ENCODE measurements at regions not wholly inside any gene's neighbourhood (a gene's known extent, or its start where the extent isn't known, plus 50 kb on each side); places are given as distances from the start of the nearest gene placed in this dataset.
"Not testable (repeated sequence)": the region's sequence is repeated elsewhere in the genome, so short reads cannot be mapped to it uniquely, and the experiment has no call there.

DNA sequence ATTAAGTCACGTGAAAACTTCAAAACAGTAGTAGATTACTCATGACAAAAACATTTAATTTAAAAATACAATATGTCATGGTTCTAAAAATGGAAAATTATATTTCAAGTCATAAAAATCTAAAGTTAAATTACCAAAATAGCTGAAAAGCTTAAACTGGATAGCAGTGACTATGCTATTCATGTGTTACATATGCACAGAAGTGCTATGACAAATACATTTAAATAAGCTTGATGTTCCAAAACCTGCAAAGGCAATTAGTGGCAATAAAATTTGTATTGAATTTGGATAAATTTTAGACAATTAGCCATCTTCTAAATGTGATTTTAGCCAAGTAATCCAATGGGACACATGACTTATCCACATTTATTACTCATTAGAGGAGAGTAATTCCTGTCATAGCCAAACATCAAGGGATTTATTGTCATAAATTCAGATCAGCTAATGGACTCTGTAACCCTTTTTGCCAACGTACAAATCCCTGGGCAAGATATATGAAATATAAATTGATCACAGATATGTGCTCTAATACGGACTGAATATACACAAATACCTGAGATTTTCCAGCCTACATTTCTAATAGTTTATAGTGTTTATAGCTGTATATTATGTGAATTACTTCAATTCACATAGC is 419.4 kb downstream of the ISL1 start:
- DNase-seq (ENCODE audit: low read depth) = no peak

DNA sequence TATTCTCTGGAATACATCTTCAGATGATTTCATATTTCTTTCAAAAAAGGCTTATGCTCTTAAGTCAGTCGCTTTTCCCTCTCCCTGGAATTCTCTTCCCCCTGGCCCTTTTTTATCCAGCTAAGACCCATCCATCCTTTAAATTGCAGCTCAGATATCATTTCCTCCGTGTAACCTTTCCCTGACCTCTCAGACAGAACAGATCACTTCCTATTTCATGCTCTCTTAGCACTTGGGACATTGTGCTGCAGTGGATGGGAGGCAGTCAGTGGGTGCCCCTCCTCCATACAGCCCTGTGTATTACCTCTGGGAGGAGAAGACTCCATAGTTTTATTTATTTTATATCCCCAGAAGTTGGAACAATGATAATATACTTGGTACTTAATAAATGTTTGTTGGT is 423.4 kb downstream of the ISL1 start:
- no peak for DNase-seq (ENCODE audit: low read depth)

DNA sequence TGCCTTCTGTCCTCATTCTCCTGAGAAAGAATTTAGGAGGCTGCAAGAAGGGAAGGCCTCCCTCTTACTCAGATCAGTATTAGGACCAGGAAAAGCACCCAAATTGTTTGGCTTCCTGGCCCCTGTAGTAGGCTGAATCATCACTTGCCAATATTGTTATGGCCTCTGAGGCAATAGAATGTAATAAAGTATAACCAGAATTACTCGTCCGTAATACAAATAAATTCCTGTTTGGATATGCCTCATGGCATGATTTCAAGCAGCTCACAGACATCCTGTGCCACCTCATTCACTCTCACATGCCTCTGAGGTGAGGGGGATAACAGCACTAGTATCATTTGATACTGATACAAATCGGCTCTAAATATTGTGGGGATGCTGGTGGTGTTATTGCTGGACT is 427.3 kb downstream of the ISL1 start:
- peak; percentile 7 for DNase-seq (ENCODE audit: low read depth)

DNA sequence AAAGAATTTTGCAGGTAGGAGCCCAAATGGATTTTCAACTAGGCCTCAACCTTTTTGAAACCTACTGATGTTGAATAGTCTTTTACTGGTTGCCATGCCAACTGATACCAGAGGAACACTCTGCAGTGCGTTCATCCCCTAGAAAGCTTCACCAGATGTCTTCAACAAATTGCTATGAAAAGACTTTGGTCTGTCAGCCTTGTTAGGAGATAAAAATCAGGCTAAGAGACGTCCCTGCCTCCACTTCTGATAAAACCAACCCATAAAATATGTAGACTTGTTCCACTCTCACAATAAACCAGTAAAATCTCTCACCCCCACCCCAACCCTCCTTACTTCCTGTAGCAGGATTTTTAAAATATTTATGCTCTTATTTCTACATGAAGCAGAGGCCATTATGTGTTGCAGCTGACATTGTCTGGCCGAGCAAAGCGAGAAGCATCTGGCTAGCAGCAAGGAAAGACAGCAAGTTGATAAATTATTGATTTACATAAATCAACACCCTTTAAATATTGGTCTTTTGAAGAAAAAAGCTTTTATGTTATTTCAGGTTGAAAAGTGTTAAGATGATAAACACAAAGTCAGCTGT is 428.7 kb downstream of the ISL1 start:
- no peak for DNase-seq (ENCODE audit: low read depth)

DNA sequence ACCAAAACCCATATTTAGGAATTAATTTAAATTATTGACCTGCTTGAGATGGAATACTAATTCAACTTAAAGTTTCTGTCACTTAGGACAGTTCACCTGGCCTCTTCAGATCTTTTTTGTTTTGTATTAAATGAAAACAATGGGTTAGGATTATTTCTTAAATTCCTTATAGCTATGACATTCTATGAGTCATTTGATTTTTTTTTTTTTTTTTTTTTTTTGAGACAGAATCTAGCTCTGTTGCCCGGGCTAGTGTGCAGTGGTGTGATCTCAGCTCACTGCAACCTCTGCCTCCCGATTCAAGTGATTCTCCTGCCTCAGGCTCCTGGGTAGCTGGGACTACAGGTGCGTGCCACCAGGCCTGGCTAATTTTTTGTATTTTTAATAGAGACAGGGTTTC is 431.6 kb downstream of the ISL1 start:
- DNase-seq (ENCODE audit: low read depth) = not testable (repeated sequence)

DNA sequence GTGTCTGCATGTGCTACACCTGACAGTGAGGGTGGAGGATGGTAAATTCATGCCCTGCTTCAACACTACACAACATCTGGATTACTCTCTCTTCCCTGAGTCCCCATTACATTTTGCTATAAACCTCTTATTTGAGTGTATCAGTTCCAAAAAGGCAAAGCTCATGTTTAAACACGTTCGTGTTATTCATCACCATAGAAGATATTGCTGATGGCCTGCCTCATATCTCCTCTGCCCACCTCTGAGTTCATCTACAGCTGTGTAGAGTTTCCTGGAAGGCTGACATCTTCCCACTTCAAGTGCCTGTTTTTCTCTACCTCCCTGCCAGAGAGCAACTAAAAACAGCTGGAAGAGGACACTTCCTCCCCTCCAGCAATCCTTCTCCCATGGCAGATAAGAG is 433.2 kb downstream of the ISL1 start:
- DNase-seq (ENCODE audit: low read depth) = no peak

DNA sequence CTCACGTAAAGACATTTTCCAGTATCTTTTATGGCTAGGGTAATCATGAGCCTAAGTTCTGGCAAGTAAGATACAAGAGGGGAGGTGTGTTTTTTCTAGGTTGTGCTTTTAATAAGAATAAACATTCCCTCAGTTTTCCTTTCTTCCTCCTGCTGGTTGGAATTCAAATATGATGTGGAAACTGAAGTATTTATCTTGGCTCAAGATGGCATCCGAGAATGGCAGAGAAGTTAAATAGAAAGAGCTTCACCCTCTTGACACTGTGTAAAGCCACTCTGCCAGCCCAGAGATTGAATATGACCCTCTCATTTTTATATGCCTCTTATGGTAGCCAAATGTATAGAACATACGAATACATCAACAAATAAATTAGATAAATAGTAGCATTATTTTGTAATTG is 438.4 kb downstream of the ISL1 start:
- DNase-seq (ENCODE audit: low read depth) = no peak

DNA sequence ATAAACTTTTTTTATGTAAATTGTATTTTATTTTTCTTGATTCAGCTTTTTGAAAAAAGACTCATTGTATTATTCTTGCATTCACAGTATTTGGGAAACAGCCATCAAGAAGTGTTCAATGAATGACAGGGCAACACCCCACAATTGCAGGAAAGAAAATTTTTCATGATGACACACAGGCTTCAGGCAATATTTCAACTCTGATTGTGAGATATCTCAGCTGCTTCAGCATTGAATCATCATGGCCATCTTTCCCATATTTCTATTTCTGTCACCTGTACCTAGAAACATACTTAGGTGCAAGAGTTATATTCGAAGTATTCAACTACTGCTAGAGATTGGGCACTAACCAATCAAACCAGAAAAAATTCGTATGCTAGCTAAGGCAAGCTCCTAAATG is 446.0 kb downstream of the ISL1 start:
- peak; percentile 65 for DNase-seq (ENCODE audit: low read depth)

DNA sequence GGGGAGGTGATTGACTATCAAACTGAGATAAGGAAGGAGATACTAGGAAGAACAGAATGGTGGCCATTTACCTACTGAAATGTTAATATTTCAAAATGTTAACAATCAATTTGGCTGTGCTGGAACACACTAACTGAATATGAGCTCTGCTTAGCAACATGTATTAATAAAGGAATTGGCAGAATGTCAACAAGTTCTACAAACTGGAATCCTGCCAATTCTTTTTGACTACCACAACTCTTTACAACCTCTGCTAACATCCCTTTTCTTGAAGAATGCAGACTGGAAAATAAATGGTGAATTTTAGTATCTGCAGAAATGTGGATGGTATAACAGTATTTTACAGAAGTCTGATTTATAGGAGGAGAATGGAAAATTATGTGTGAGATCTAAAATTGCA is 446.4 kb downstream of the ISL1 start:
- DNase-seq (ENCODE audit: low read depth) = peak; percentile 6

DNA sequence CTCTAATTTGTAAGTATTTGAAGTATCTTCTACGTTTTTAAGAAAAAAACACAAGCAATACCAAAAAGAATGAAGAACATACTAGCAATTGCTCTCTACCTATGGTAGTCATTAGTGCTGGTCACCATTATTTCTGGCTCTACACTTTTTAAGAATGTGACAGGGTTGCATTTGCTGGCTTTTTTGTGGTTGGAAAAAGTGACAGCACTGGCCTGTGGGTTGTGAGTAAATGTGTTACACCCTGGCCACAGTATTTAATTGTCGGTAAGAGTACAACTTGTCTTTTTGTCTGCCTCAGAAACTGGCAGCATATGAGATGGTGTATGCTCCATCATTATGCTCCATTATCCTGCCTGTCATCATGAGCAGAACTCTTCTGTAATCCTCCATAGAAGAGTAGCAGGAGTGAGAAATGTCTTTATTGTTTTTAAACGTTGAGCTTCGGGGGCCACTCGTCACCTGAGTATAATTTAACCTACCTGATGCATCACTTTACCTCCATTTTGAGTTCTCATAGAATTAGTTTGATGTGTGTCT is 449.8 kb downstream of the ISL1 start:
- DNase-seq (ENCODE audit: low read depth) = peak; percentile 6

DNA sequence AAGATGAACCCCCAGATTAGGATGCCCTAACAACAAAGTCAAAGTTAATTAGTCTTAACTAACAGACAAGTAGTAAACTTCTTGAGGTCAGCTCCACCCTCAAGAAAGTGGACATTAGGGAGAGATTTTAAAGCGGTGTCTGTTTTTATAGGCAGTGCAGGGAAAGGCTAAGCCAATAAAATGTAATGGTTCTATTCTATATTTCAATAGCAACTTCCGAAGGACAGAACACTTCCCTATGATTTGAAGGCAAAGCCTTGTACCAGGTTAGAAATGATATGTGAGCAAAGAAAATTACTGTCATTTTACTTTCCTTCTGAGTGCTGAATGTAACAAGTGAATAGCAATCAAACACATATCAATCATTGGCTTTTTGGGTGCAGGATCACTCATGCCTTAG is 455.2 kb downstream of the ISL1 start:
- no peak for DNase-seq (ENCODE audit: low read depth)

DNA sequence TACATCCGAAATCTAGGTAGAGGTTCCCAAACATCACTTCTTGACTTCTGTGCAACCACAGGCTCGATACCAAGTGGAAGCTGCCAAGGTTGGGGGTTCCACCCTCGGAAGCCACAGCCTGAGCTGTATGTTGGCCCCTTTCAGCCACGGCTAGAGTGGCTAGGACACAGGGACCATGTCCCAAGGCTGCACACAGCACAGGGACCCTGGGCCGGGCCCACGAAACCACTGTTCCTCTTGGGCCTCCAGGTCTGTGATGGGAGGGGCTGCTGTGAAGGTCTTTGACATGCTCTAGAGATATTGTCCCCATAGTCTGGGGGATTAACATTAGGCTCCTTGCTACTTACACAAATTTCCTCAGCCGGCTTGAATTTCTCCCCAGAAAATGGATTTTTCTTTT is 460.6 kb downstream of the ISL1 start:
- DNase-seq (ENCODE audit: low read depth) = no peak

DNA sequence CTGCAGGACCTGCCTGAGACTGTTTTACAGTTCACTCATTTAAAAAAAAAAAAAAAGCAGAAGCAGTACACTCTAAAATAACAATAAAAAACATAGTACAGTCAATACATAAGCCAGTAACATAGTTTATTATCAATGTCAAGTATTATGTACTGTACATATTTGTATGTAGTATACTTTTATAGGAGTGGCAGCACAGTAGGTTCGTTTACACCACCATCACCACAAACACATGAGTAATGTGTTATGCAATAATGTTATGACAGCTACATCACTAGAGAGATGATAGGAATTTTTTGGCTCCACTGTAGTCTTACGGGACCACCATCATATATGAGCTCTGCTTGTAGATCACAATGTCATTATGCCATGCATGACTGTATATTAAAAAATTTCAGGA is 462.8 kb downstream of the ISL1 start:
- DNase-seq (ENCODE audit: low read depth) = no peak

DNA sequence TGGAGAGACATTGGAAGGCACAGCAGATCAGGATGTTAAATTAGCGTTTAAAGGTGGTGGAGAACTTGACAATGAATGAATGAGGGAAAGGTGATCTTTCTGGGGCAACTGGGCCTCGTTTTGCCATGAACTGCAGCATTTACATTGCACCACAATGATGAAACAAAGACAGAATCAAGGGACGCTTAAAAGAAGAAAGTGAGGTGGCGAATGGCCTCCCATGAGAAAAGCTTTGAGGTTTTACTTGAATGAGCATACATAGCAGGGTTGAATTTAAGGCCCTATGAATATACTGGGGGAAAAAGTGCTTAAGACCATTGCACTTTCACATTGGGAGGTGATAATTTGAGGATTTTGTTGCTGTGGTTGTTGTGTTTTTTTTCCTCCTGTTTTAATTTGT is 476.4 kb downstream of the ISL1 start:
- no peak for DNase-seq (ENCODE audit: low read depth)

DNA sequence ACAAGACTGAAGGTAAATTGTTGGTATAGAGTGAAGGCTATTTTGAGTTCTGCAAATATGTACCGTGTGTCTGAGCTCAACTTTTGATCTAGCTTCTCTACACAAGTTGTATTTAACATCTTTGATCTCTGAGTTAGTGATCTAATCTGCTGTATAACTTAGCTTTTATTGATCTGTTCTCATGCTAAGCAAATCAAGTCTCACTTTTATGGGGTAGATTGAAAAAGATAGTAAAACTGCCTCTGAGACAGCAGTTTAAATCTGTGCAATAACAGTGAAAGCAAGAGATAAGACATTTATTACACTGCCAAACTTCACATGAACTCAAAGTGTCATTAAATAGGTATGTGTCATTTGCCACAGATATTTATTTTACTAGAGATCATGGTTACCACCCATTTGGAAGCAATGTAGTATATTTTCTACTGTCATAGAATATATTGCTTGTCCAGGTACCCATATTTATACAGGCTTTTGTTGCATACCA is 477.3 kb downstream of the ISL1 start:
- peak; percentile 25 for DNase-seq (ENCODE audit: low read depth)

DNA sequence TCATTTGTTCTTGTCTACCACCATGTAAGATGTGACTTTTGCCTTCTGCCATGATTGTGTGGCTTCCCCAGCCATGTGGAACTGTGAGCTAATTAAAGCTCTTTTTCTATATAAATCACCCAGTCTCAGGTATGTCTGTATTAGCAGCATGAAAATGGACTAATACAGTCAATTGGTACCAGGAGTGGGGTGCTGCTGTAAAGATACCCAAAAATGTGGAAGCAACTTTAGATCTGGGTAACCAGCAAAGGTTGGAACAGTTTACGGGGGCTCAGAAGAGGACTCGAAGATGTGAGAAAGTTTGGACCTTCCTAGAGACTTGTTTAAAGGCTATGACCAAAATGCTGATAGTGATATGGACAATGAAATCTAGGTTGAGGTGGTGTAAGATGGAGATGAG is 488.9 kb downstream of the ISL1 start:
- DNase-seq (ENCODE audit: low read depth) = no peak

DNA sequence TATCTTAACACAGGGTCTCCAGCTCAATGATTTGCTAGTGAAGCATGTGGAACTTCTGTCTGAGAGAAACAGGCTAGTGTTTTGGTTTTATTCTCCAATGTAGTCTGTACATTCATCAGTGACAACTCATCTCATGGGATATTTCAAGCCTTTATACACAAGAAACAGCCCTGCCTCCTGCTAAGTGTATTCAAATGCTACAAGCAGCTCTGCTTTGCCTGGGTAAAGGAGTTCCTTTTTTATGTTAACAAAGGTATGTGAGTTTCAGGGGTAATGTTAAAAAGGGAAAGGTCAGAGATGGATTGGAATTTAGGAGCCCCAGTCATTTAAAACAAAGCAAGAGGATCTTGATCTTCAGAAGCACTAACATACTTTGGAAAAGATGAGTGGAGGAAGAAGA is 498.7 kb downstream of the ISL1 start:
- DNase-seq (ENCODE audit: low read depth) = no peak

DNA sequence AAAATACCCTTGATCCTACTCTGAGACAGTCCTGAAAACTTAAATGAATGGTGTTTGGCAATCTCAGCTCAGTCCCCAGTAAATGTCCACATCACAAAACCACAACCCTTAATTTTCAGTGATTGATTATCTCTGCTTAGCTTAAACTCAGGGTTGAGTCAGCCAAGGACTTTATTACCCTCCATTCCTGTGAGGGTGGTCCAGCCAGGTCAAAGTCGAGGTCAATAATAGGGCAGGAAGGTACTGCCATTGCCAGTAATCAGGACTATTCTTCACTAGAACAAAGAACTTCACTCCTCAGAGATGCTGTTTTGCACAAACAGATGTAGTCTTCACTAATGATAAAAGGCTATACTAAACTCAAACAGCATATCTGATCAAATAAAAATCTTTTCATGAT is 499.4 kb downstream of the ISL1 start:
- no peak for DNase-seq (ENCODE audit: low read depth)

DNA sequence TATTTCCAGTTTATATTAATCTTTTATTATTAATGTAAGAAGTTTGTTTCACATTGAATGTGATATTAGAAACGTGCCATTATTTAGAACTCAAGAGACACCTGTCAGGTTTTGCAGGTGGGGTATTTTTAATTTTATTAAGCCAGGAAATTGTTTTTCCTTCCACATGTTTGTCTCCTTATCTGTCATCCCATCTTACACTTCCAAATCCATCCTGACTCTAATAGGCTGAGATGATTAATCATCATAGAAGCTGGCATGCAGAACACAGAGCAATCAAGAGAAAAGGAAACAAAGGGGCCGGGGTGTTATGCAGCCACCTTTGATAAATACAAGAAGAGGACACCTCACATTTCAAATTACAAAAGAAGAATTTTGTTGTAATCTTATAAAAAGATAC is 506.5 kb downstream of the ISL1 start:
- no peak for DNase-seq (ENCODE audit: low read depth)

DNA sequence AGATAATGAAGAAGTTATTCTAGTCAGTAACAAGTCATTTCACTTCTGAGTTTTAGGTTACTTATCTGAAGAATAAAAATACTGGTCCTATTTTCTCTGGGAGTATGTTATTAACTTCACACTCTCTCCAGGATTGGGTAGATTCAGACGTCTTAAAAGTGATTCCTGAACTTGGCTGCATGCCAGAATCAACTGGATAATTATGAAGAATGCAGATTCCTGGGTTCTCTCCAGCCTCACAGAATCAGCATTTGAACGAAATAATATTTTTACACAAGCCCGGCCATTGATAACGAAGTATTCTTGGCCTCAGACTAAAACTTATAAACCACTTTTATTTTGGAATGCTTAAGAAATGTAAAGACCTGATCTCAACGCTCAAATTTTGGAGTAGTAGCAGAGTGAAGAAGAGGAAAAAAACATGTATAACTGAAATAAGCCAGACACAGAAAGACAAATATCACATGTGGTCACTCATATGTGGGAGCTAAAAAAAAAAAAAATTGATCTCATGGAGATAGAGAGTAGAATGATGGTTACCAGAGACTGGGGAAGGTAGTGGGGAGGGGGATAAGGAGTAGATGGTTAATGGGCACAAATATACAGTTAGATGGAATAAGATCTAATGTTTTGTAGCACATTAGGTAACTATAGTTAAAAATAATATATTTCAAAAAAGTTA is 507.3 kb downstream of the ISL1 start:
- DNase-seq (ENCODE audit: low read depth) = no peak

DNA sequence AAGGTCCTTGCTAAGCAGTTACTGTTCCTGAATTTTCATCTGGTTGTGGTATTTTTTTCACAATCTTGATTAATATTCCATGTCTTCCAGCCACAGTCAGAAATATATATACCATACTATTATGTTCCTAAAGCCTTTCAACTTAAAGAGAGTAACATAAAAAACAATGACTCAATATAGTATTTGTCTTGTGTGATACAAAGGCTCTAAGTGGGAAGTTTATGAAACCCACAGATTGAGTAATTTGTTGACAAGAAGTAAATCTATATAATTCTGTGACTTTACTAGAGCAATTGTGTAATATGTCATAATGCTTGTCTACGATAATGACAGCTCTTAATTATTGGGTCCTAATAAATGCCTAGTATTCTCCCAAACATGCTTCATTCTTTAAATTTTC is 509.4 kb downstream of the ISL1 start:
- DNase-seq (ENCODE audit: low read depth) = no peak

DNA sequence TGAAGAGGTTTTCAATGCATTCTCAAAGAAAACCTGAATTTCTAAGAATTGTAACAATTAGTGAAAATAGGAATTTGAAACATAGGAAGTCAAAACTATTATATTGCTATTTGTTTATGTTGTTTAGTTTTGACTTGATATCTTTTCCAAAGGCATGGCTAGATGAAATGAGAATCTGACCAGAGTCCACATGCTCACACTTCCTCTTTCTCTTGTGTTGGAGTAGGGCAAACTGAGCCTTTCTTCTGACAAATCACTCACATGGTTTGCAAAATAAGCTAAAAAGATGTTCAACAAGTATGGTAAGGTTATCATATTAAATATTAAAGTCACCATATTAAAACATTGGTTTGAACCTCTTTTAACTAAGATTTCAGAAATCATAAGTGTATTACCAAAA is 512.6 kb downstream of the ISL1 start:
- DNase-seq (ENCODE audit: low read depth) = no peak

DNA sequence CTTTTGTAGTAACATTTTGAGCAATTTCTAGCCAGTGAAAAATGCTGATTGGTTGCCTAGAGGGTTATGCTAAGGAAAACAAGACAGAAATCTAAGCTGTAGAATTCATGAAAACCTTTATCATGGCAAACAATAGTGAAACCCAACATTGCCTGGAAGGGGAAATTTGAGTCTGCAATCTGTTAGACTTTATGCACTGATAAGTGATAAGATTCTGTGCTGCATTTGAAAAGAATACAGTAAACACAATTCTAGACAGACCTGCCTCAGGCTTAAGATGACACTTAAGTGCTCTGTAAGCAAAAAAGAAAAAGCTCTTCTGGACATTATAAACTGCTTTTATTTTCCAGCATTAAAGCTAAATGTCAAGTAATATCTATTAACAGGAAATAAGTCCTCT is 519.3 kb downstream of the ISL1 start:
- DNase-seq (ENCODE audit: low read depth) = no peak

Measured in M059J (cell line).